Ishikawa (cell line): ENCODE measurements at regions not wholly inside any gene's neighbourhood (a gene's known extent, or its start where the extent isn't known, plus 50 kb on each side); places are given as distances from the start of the nearest gene placed in this dataset.

Experiments
- CEBPB ChIP-seq: IDR thresholded peaks from 2 replicates; pipeline ENCODE4 v1.6.1; 2012
- EP300 ChIP-seq: IDR thresholded peaks from 2 replicates; pipeline ENCODE4 v1.6.1; 2012; ENCODE audit warnings: borderline replicate concordance
- NFIC ChIP-seq: IDR thresholded peaks from 2 replicates; pipeline ENCODE4 v1.6.1; 2012
- TEAD4 ChIP-seq: IDR thresholded peaks from 2 replicates; pipeline ENCODE4 v1.6.1; 2012
- YY1 ChIP-seq: IDR thresholded peaks from 2 replicates; pipeline ENCODE4 v1.6.1; 2012; ENCODE audit warnings: low read depth

DNA sequence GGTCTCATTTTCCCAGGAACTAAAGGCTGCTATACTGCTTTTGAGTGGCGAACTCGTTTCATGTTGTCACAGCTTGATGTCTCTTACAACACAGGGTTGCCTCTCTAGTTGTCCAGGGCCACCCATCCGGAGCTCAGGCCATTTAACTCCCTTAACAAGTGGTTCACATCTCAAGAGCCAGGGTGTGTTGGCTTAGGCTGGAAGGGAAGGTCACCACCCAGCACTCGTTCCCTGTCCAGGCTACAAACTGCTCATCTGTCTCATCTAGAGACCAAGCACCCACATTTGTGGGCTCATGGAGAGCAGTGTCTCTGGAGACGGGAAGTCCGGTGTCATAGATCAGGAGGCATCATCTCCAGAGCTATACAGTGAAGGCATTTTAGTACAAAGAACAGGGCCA, 106.8 kb upstream of the EXOC2 start:
- no peak for TF ChIP-seq YY1
- TF ChIP-seq TEAD4 = no peak
- TF ChIP-seq NFIC = no peak
- TF ChIP-seq EP300 = no peak
- no peak for TF ChIP-seq CEBPB
